ENCODE measurements at regions not wholly inside any gene's neighbourhood (a gene's known extent, or its start where the extent isn't known, plus 50 kb on each side); places are given as distances from the start of the nearest gene placed in this dataset.

GRCh38 chr13:38167164-38167822 is 182.4 kb upstream of the UFM1 start:
- DNase-seq, result no peak
- intact Hi-C loops (cut with micrococcal nuclease), result no loop called here
- H3K27me3 Mint-ChIP-seq (ENCODE audit: low read depth in 2 of 2), result no peaks in the 10 kb centered on the region
- H3K36me3 ChIP-seq (ENCODE audit: control insufficient read depth, insufficient read depth, low read length), result no peaks in the 10 kb centered on the region
- no peak for TF ChIP-seq CTCF (IDR thresholded peaks at IDR 0.05)
- 33% methylated on average over 1 of the region's 1 CpG for WGBS (ENCODE audit: insufficient coverage)
- H3K27me3 ChIP-seq (ENCODE audit: control insufficient read depth, insufficient read depth, low read length), result no peaks in the 10 kb centered on the region
- H3K4me1 ChIP-seq (ENCODE audit: control insufficient read depth, insufficient read depth, low read length), result no peaks in the 10 kb centered on the region
- H3K4me3 ChIP-seq (ENCODE audit: low read length), result no peak overlapping the region
- H3K9me3 ChIP-seq (ENCODE audit: control insufficient read depth, insufficient read depth, low read length), result no peaks in the 10 kb centered on the region
- no peaks in the 10 kb centered on the region for H3K36me3 Mint-ChIP-seq
- H3K4me1 Mint-ChIP-seq, result peaks cover 5 to 11% of the 10 kb centered on the region in 2 donors
- H3K4me3 Mint-ChIP-seq, result no peak overlapping the region
- no peak overlapping the region for H3K27ac Mint-ChIP-seq
- no peak overlapping the region for H3K27ac ChIP-seq (ENCODE audit: low read length)
- peaks cover 2 to 3% of the 10 kb centered on the region in 2 donors for H3K9me3 Mint-ChIP-seq
- ATAC-seq, result no peak

GRCh38 chr13:38166116-38166515 is 183.5 kb upstream of the UFM1 start:
- H3K9me3 Mint-ChIP-seq, result peaks cover 2 to 3% of the 10 kb centered on the region in 2 donors
- TF ChIP-seq CTCF (IDR thresholded peaks at IDR 0.05), result no peak
- Histone ChIP-seq H3K27me3 (ENCODE audit: control insufficient read depth, insufficient read depth, low read length) (no peaks in the 10 kb centered on the region), H3K4me3 (ENCODE audit: low read length) (no peak overlapping the region), H3K36me3 (ENCODE audit: control insufficient read depth, insufficient read depth, low read length) (no peaks in the 10 kb centered on the region), H3K4me1 (ENCODE audit: control insufficient read depth, insufficient read depth, low read length) (no peaks in the 10 kb centered on the region), H3K9me3 (ENCODE audit: control insufficient read depth, insufficient read depth, low read length) (no peaks in the 10 kb centered on the region), H3K27ac (ENCODE audit: low read length) (no peak overlapping the region)
- no peak overlapping the region for H3K4me3 Mint-ChIP-seq
- ATAC-seq, result no peak
- 100% methylated on average over 1 of the region's 2 CpGs for WGBS (ENCODE audit: insufficient coverage)
- H3K4me1 Mint-ChIP-seq, result peaks cover 5 to 11% of the 10 kb centered on the region in 2 donors
- no peak overlapping the region for H3K27ac Mint-ChIP-seq
- H3K27me3 Mint-ChIP-seq (ENCODE audit: low read depth in 2 of 2), result no peaks in the 10 kb centered on the region
- DNase-seq, result no peak
- no peaks in the 10 kb centered on the region for H3K36me3 Mint-ChIP-seq
- intact Hi-C loops (cut with micrococcal nuclease), result no loop called here

- ATAC-seq (no peak), DNase-seq (no peak)
- Mint-ChIP-seq H3K4me1 (no peaks in the 10 kb centered on the region), H3K27ac (no peak overlapping the region), H3K4me3 (no peak overlapping the region), H3K9me3 (peaks cover 5 to 7% of the 10 kb centered on the region in 2 donors), H3K27me3 (ENCODE audit: low read depth in 2 of 2) (no peaks in the 10 kb centered on the region), H3K36me3 (no peaks in the 10 kb centered on the region)
- no peak overlapping the region for H3K27ac ChIP-seq (ENCODE audit: low read length)
- H3K4me1 ChIP-seq (ENCODE audit: control insufficient read depth, insufficient read depth, low read length), result no peaks in the 10 kb centered on the region
- no peaks in the 10 kb centered on the region for H3K9me3 ChIP-seq (ENCODE audit: control insufficient read depth, insufficient read depth, low read length)
- H3K4me3 ChIP-seq (ENCODE audit: low read length), result no peak overlapping the region
- no peak for TF ChIP-seq CTCF (IDR thresholded peaks at IDR 0.05)
- H3K27me3 ChIP-seq (ENCODE audit: control insufficient read depth, insufficient read depth, low read length), result no peaks in the 10 kb centered on the region
- no peaks in the 10 kb centered on the region for H3K36me3 ChIP-seq (ENCODE audit: control insufficient read depth, insufficient read depth, low read length)
- 82% methylated on average over 3 of the region's 3 CpGs for WGBS (ENCODE audit: insufficient coverage)
- intact Hi-C loops (cut with micrococcal nuclease), result no loop called here
These were observed 189.5 kb upstream of the UFM1 start for GRCh38 chr13:38160131-38160530.

- Mint-ChIP-seq H3K9me3 (peaks cover 5 to 7% of the 10 kb centered on the region in 2 donors), H3K27ac (no peak overlapping the region), H3K4me1 (no peaks in the 10 kb centered on the region), H3K27me3 (ENCODE audit: low read depth in 2 of 2) (no peaks in the 10 kb centered on the region), H3K4me3 (no peak overlapping the region), H3K36me3 (no peaks in the 10 kb centered on the region)
- no peak for TF ChIP-seq CTCF (IDR thresholded peaks at IDR 0.05)
- no peaks in the 10 kb centered on the region for H3K4me1 ChIP-seq (ENCODE audit: control insufficient read depth, insufficient read depth, low read length)
- H3K9me3 ChIP-seq (ENCODE audit: control insufficient read depth, insufficient read depth, low read length), result no peaks in the 10 kb centered on the region
- H3K4me3 ChIP-seq (ENCODE audit: low read length), result no peak overlapping the region
- intact Hi-C loops (cut with micrococcal nuclease), result no loop called here
- no peak for DNase-seq
- no peak overlapping the region for H3K27ac ChIP-seq (ENCODE audit: low read length)
- ATAC-seq, result no peak
- H3K27me3 ChIP-seq (ENCODE audit: control insufficient read depth, insufficient read depth, low read length), result no peaks in the 10 kb centered on the region
- WGBS (ENCODE audit: insufficient coverage), result 96% methylated on average over 1 of the region's 1 CpG
- H3K36me3 ChIP-seq (ENCODE audit: control insufficient read depth, insufficient read depth, low read length), result no peaks in the 10 kb centered on the region
These were observed 189.9 kb upstream of the UFM1 start for GRCh38 chr13:38159710-38160109.
